ENCODE measurements at regions not wholly inside any gene's neighbourhood (a gene's known extent, or its start where the extent isn't known, plus 50 kb on each side); places are given as distances from the start of the nearest gene placed in this dataset.

DNA sequence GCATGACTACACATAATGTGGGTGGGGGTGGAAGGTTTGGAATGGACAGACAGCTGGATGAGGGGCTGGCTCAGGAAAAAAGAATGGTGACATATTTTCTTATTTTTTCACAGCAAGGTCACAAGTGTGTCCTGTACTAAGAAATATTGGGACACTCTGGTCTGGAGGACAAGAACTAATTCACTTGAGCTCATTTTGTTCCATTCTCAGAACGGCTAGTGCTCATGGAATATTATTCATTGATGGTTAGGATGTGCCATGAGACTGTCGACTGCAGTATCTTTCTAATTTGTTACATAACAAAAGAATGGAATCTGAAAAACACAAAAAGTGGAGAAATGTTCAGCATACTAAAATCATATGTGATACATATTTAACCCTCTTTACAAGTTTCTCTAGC, 149.5 kb downstream of the BMP4 start:
- H3K4me1 ChIP-seq (ENCODE audit: control insufficient read depth in 1 of 2, insufficient read depth in 2 of 2, low read length in 2 of 2): no peaks in the 10 kb centered on the region
- H3K9me3 ChIP-seq (ENCODE audit: control insufficient read depth, low read length): peaks cover 4% of the 10 kb centered on the region
- H3K36me3 ChIP-seq (ENCODE audit: control insufficient read depth in 1 of 2, insufficient read depth in 2 of 2, low read length in 1 of 2): no peaks in the 10 kb centered on the region
- ATAC-seq (ENCODE audit: low FRiP score): peak; percentile 72
- H3K27ac ChIP-seq (ENCODE audit: low read depth in 1 of 2, low read length in 2 of 2): no peak overlapping the region
- intact Hi-C loops (cut with DNase I): no loop called here
- no peak overlapping the region for H3K4me3 ChIP-seq (ENCODE audit: low read length in 2 of 2)
- 84 to 89% methylated on average over 2 of the region's 2 CpGs for WGBS, 2 donors
- no peak for DNase-seq
- no peaks in the 10 kb centered on the region for H3K27me3 ChIP-seq (ENCODE audit: control insufficient read depth in 1 of 2, insufficient read depth in 2 of 2, low read length in 1 of 2)

DNA sequence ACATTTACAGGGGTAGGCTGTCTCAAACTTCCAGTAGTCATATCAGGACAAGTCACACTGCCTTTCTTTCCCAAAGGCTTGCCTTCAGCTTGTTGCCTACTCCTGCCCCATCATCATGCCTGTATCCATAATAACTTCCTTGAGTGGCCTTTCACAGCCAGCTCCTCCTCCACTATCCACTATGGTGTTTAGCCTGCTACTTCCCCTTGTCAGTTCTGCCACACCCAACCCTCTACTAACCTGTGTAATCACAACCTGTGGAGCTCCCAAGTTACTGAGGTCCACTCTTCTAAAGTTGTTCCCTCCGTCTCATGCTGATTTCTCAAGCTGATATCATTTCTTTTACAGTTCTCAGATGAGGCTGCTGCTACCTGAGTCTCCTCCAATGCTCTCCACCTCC, 159.9 kb downstream of the BMP4 start:
- no peak for ATAC-seq (ENCODE audit: low FRiP score)
- WGBS, 2 donors: 91 to 94% methylated on average over 1 of the region's 1 CpG
- intact Hi-C loops (cut with DNase I): no loop called here

DNA sequence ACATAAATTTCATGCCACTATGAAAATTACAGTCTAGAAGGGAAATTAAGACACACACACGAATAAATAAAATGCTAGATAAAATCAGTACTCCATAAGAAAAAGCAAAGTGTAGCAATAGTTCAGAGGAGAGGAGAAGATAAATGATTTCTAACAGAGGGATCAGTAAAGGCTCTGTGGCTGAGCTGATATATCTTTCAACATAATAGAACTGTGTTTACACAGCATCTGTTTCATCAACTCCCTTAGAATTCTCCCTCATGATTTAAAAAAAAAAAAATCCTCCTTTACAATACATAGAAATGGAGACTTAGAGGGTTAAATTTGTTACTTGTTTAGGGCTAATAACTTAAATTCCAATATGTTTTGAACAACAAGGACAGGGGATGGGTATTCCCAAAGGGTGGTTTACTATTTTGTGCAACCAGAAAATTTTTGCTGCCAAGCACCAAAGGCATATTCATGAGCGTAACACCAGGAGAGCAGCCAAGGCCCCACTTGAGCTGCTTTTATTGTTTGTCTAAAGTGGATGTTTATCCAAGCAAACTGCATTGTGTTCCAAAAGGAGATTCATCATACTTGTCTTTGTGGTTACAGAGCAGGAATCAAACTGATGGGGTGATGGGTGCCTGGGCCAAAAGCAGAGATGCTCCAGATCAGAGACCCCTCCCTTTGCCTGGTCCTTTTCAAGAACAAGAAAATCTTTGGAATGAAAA, 162.7 kb downstream of the BMP4 start:
- Histone ChIP-seq H3K9me3 (ENCODE audit: control insufficient read depth, low read length) (no peaks in the 10 kb centered on the region), H3K27me3 (ENCODE audit: control insufficient read depth in 1 of 2, insufficient read depth in 2 of 2, low read length in 1 of 2) (peaks cover 0 to 3% of the 10 kb centered on the region in 2 donors), H3K4me3 (ENCODE audit: low read length in 2 of 2) (no peak overlapping the region), H3K4me1 (ENCODE audit: control insufficient read depth in 1 of 2, insufficient read depth in 2 of 2, low read length in 2 of 2) (no peaks in the 10 kb centered on the region), H3K36me3 (ENCODE audit: control insufficient read depth in 1 of 2, insufficient read depth in 2 of 2, low read length in 1 of 2) (no peaks in the 10 kb centered on the region), H3K27ac (ENCODE audit: low read depth in 1 of 2, low read length in 2 of 2) (no peak overlapping the region)
- no peak for ATAC-seq (ENCODE audit: low FRiP score)
- 66 to 68% methylated on average over 2 of the region's 2 CpGs for WGBS, 2 donors
- intact Hi-C loops (cut with DNase I): no loop called here
- no peak for DNase-seq

More for the DNA sequence above, 159.9 kb downstream of the BMP4 start:
- Histone ChIP-seq H3K4me3 (ENCODE audit: low read length in 2 of 2) (no peak overlapping the region), H3K36me3 (ENCODE audit: control insufficient read depth in 1 of 2, insufficient read depth in 2 of 2, low read length in 1 of 2) (no peaks in the 10 kb centered on the region), H3K27ac (ENCODE audit: low read depth in 1 of 2, low read length in 2 of 2) (no peak overlapping the region), H3K4me1 (ENCODE audit: control insufficient read depth in 1 of 2, insufficient read depth in 2 of 2, low read length in 2 of 2) (no peaks in the 10 kb centered on the region), H3K9me3 (ENCODE audit: control insufficient read depth, low read length) (no peaks in the 10 kb centered on the region), H3K27me3 (ENCODE audit: control insufficient read depth in 1 of 2, insufficient read depth in 2 of 2, low read length in 1 of 2) (peaks cover 0 to 3% of the 10 kb centered on the region in 2 donors)
- no peak for DNase-seq

DNA sequence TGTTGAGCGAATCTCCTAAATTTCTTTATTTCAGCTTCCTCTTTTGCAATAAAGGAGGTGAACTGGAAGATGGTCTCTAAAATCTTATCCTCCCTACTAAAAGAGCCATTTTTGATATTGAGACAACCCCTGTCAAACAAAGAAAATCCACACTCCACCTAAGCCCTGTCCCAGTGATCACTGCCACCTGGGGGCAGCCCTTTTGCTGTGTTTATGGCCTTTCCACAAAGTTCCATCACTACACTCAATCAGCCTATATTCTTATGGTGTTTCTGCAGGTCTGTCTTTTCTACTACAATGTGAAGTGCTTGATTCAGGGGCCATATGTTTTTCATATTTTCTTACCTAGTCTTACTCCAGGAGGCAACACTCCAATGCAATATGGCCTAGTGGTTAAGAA, 163.7 kb downstream of the BMP4 start:
- Histone ChIP-seq H3K4me1 (ENCODE audit: control insufficient read depth in 1 of 2, insufficient read depth in 2 of 2, low read length in 2 of 2) (no peaks in the 10 kb centered on the region), H3K36me3 (ENCODE audit: control insufficient read depth in 1 of 2, insufficient read depth in 2 of 2, low read length in 1 of 2) (no peaks in the 10 kb centered on the region), H3K9me3 (ENCODE audit: control insufficient read depth, low read length) (no peaks in the 10 kb centered on the region), H3K27ac (ENCODE audit: low read depth in 1 of 2, low read length in 2 of 2) (no peak overlapping the region), H3K4me3 (ENCODE audit: low read length in 2 of 2) (no peak overlapping the region), H3K27me3 (ENCODE audit: control insufficient read depth in 1 of 2, insufficient read depth in 2 of 2, low read length in 1 of 2) (peaks cover 0 to 3% of the 10 kb centered on the region in 2 donors)
- no peak for DNase-seq
- intact Hi-C loops (cut with DNase I): no loop called here
- 95 to 100% methylated on average over 1 of the region's 1 CpG for WGBS, 2 donors
- ATAC-seq (ENCODE audit: low FRiP score): no peak

DNA sequence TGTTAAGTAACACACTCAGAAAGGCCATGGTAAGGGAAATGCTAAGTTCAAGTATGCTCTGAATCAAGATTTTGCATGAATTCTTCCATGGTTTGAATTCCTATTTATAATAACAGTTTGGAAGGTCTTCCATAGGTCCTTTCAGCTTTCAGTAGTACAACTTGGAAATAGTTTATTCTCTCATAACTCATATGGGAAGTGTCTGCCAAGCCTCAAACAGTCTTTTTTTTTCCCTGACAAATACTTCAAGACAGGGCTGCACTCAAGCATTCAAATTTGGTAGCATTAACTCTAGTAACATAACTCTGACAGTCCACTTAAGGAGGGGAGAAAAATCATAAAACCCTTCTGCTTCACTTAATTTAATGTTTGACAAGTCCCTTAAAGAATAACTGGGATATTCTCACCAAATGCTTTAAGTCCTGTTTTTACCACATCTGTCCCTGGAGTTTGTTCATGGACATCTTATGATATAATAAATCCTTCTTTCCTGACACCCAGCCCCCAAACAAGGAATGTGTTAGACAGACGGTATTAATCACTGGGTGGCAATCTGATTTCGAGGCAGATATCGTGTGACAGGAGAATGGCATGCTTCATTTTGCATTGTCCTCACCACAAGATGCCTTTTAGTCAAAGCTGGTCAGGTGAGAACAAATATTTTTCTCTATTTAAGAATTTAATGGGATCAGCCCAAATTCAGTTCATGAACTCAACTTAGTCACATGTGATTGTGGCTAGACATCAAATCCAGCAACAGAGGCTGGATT, 165.7 kb downstream of the BMP4 start:
- ATAC-seq (ENCODE audit: low FRiP score) (no peak), DNase-seq (no peak)
- intact Hi-C loops (cut with DNase I): no loop called here
- no peaks in the 10 kb centered on the region for H3K9me3 ChIP-seq (ENCODE audit: control insufficient read depth, low read length)
- no peaks in the 10 kb centered on the region for H3K4me1 ChIP-seq (ENCODE audit: control insufficient read depth in 1 of 2, insufficient read depth in 2 of 2, low read length in 2 of 2)
- H3K27me3 ChIP-seq (ENCODE audit: control insufficient read depth in 1 of 2, insufficient read depth in 2 of 2, low read length in 1 of 2): no peaks in the 10 kb centered on the region
- 48 to 55% methylated on average over 3 of the region's 3 CpGs for WGBS, 2 donors
- no peak overlapping the region for H3K27ac ChIP-seq (ENCODE audit: low read depth in 1 of 2, low read length in 2 of 2)
- H3K4me3 ChIP-seq (ENCODE audit: low read length in 2 of 2): no peak overlapping the region
- H3K36me3 ChIP-seq (ENCODE audit: control insufficient read depth in 1 of 2, insufficient read depth in 2 of 2, low read length in 1 of 2): no peaks in the 10 kb centered on the region

DNA sequence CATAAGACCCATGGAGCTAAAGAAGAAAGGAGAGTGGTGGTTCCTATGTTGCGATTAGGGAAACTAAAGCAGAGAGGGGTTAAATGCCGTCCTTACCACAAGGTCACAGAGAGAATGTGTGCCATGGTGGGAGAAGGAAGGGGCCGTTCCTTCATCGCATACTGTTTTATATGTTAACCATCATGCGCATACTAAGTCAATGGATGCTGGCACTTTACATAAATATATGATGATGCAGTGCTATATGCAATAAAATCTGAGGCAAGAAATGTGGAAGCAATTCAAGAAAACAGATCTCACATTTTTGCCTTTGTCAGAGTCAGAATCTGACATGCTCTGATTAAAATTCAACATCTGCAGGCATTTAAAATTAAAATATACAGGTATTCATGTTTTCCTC, 168.1 kb downstream of the BMP4 start:
- Histone ChIP-seq H3K9me3 (ENCODE audit: control insufficient read depth, low read length) (no peaks in the 10 kb centered on the region), H3K4me1 (ENCODE audit: control insufficient read depth in 1 of 2, insufficient read depth in 2 of 2, low read length in 2 of 2) (no peaks in the 10 kb centered on the region), H3K36me3 (ENCODE audit: control insufficient read depth in 1 of 2, insufficient read depth in 2 of 2, low read length in 1 of 2) (no peaks in the 10 kb centered on the region), H3K27ac (ENCODE audit: low read depth in 1 of 2, low read length in 2 of 2) (no peak overlapping the region), H3K27me3 (ENCODE audit: control insufficient read depth in 1 of 2, insufficient read depth in 2 of 2, low read length in 1 of 2) (no peaks in the 10 kb centered on the region), H3K4me3 (ENCODE audit: low read length in 2 of 2) (no peak overlapping the region)
- no peak for DNase-seq
- no peak for ATAC-seq (ENCODE audit: low FRiP score)
- 84 to 90% methylated on average over 5 of the region's 5 CpGs for WGBS, 2 donors
- intact Hi-C loops (cut with DNase I): no loop called here

DNA sequence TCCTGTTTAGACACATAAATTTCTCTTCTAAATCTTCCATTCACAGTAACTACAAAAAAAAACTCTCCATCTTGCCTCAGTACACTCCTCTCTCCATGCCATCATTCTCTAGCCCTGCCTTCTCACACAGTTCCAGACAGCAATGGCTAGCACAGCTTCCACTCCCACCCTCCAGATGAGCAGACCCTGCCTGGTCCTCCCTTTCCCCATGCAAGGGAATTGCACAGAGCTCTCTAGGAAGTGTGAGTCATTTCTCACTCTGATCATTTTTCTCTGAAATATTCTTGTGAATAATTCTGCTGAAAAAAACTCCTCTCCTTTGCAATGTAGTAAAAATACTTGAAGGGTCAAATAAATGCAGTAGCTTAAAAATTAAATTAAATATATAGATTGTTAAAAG, 170.6 kb downstream of the BMP4 start:
- H3K9me3 ChIP-seq (ENCODE audit: control insufficient read depth, low read length): no peaks in the 10 kb centered on the region
- no peaks in the 10 kb centered on the region for H3K36me3 ChIP-seq (ENCODE audit: control insufficient read depth in 1 of 2, insufficient read depth in 2 of 2, low read length in 1 of 2)
- ATAC-seq (ENCODE audit: low FRiP score) (no peak), DNase-seq (no peak)
- H3K27me3 ChIP-seq (ENCODE audit: control insufficient read depth in 1 of 2, insufficient read depth in 2 of 2, low read length in 1 of 2): no peaks in the 10 kb centered on the region
- intact Hi-C loops (cut with DNase I): no loop called here
- no peak overlapping the region for H3K27ac ChIP-seq (ENCODE audit: low read depth in 1 of 2, low read length in 2 of 2)
- H3K4me3 ChIP-seq (ENCODE audit: low read length in 2 of 2): no peak overlapping the region
- no peaks in the 10 kb centered on the region for H3K4me1 ChIP-seq (ENCODE audit: control insufficient read depth in 1 of 2, insufficient read depth in 2 of 2, low read length in 2 of 2)

DNA sequence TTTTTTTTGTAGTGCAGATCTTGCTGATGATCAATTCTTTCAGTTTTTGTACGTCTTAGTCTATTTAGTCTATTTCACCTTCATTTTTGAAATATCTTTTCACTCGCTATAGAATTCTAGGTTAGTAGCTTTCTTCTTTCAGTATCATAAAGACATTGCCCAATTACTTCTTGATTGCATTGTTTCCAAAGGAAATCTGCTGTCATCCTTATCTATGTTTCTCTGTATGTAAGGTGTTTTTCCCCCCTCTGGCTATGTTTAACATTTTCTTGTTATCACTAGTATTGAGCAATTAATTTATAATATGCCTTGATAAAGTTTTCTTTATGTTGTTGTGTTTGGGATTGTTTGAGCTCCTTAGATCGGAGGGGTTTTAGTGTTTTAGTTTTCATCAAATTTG, 171.9 kb downstream of the BMP4 start:
- DNase-seq (no peak), ATAC-seq (ENCODE audit: low FRiP score) (no peak)
- H3K27ac ChIP-seq (ENCODE audit: low read depth in 1 of 2, low read length in 2 of 2): no peak overlapping the region
- no peaks in the 10 kb centered on the region for H3K4me1 ChIP-seq (ENCODE audit: control insufficient read depth in 1 of 2, insufficient read depth in 2 of 2, low read length in 2 of 2)
- no peaks in the 10 kb centered on the region for H3K36me3 ChIP-seq (ENCODE audit: control insufficient read depth in 1 of 2, insufficient read depth in 2 of 2, low read length in 1 of 2)
- H3K4me3 ChIP-seq (ENCODE audit: low read length in 2 of 2): no peak overlapping the region
- intact Hi-C loops (cut with DNase I): no loop called here
- H3K27me3 ChIP-seq (ENCODE audit: control insufficient read depth in 1 of 2, insufficient read depth in 2 of 2, low read length in 1 of 2): no peaks in the 10 kb centered on the region
- 91 to 94% methylated on average over 3 of the region's 3 CpGs for WGBS, 2 donors
- no peaks in the 10 kb centered on the region for H3K9me3 ChIP-seq (ENCODE audit: control insufficient read depth, low read length)

DNA sequence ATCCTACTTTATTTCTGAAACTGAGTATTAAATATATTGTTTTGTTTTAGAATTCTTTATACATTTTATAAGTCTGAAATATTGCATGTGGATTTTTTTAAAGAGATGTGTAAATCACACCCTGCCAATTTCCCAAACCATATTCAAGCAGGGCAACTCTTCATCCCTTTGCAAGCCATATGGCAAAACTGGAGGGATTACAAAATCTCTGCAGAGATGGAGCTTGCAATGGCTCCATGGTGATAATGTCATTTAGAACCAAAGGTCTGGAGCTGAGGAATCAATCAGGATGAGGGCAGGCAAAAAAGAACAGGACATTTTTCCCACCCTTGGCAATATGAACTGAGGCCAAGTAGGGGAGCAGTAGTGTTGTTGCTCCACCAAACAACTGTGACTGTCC, 173.4 kb downstream of the BMP4 start:
- Histone ChIP-seq H3K9me3 (ENCODE audit: control insufficient read depth, low read length) (no peaks in the 10 kb centered on the region), H3K36me3 (ENCODE audit: control insufficient read depth in 1 of 2, insufficient read depth in 2 of 2, low read length in 1 of 2) (no peaks in the 10 kb centered on the region), H3K27me3 (ENCODE audit: control insufficient read depth in 1 of 2, insufficient read depth in 2 of 2, low read length in 1 of 2) (no peaks in the 10 kb centered on the region), H3K4me1 (ENCODE audit: control insufficient read depth in 1 of 2, insufficient read depth in 2 of 2, low read length in 2 of 2) (no peaks in the 10 kb centered on the region), H3K27ac (ENCODE audit: low read depth in 1 of 2, low read length in 2 of 2) (no peak overlapping the region), H3K4me3 (ENCODE audit: low read length in 2 of 2) (no peak overlapping the region)
- ATAC-seq (ENCODE audit: low FRiP score) (no peak), DNase-seq (no peak)
- intact Hi-C loops (cut with DNase I): no loop called here

All from aorta (tissue), 5 donors.